ENCODE measurements at regions not wholly inside any gene's neighbourhood (a gene's known extent, or its start where the extent isn't known, plus 50 kb on each side); places are given as distances from the start of the nearest gene placed in this dataset.

DNA sequence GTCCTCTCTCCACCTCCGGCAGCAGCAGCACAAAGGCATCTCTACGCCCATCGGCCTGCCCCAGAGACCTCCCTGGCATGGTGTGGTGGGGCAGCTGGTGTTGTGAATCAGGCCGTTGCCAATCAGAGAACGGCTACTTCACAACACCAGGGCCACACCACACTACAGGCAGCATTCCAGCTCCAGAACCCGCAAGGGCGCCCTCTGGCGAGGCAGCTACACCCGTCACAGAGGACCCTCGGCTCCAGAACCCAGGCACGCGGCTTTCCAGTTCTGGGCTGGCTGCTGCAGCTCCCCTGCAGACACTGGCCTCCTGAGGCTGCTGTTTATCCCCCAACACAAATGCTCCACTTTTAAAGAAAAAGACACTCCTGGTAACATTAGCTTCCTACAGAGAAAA is 127.5 kb upstream of the TOPAZ1 start:
- H3K4me1 ChIP-seq (ENCODE audit: insufficient read depth, low read length) = no peaks in the 10 kb centered on the region
- H3K27me3 ChIP-seq (ENCODE audit: insufficient read depth, low read length) = no peaks in the 10 kb centered on the region
- H2AFZ ChIP-seq (ENCODE audit: low read depth, low read length) = no peak overlapping the region
- no peaks in the 10 kb centered on the region for H3K36me3 ChIP-seq (ENCODE audit: insufficient read depth, low read length)
- H3K4me3 ChIP-seq (ENCODE audit: low read length) = no peak overlapping the region
- H3K9me3 ChIP-seq (ENCODE audit: low read length) = no peaks in the 10 kb centered on the region

- Histone ChIP-seq H3K4me1 (ENCODE audit: insufficient read depth, low read length) (no peaks in the 10 kb centered on the region), H3K27me3 (ENCODE audit: insufficient read depth, low read length) (no peaks in the 10 kb centered on the region), H3K36me3 (ENCODE audit: insufficient read depth, low read length) (no peaks in the 10 kb centered on the region), H3K4me3 (ENCODE audit: low read length) (no peak overlapping the region), H2AFZ (ENCODE audit: low read depth, low read length) (no peak overlapping the region), H3K9me3 (ENCODE audit: low read length) (no peaks in the 10 kb centered on the region)
Measured at GRCh38 chr3:44117239-44117638, 124.4 kb upstream of the TOPAZ1 start.

- H3K9me3 ChIP-seq (ENCODE audit: low read length) = no peaks in the 10 kb centered on the region
- H3K4me1 ChIP-seq (ENCODE audit: insufficient read depth, low read length) = no peaks in the 10 kb centered on the region
- H3K27me3 ChIP-seq (ENCODE audit: insufficient read depth, low read length) = no peaks in the 10 kb centered on the region
- no peak overlapping the region for H3K4me3 ChIP-seq (ENCODE audit: low read length)
- H2AFZ ChIP-seq (ENCODE audit: low read depth, low read length) = no peak overlapping the region
- no peaks in the 10 kb centered on the region for H3K36me3 ChIP-seq (ENCODE audit: insufficient read depth, low read length)
Measured at GRCh38 chr3:44117736-44118135, 124.0 kb upstream of the TOPAZ1 start.

DNA sequence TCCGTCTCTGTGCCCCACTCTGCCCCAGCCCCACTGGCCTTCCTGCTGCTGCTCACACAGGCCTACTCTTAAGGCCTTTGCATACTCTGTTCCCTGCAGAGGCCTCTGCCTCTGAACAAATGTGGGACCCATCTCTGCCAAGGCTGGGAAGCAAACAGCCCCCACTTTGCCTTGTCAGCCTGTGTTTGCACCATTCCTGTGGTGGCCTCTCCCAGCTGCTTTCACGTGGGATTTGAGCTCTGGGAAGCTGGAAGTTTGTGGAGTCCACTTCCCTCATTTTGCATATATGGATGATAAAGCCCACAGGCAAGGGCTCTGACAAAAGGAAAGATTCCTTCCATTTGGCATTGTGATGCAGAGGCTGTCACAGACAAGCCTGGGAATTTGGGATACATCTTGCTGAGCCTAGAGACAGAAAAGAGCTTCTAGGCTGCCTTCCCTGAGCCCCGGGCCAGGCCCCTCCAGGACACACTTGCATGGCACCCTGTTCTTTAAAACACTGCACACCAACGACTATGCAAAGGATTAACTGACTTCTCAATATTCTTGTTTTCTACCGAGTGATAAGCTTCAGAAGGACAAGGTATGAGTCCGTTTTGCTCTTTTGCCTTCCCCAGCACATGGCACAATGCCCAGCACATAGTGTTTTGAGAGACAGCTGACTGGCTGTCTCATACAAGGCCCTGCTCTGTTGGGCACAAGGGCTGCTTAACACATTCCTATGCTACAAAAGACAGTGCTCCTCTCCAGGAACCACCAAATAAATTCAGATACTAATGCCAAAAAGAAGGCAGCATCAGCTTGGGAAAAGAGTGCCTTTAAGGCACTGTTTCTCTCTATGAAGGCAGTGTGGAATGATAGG is 120.7 kb upstream of the TOPAZ1 start:
- Histone ChIP-seq H3K4me1 (ENCODE audit: insufficient read depth, low read length) (no peaks in the 10 kb centered on the region), H3K9me3 (ENCODE audit: low read length) (no peaks in the 10 kb centered on the region), H3K36me3 (ENCODE audit: insufficient read depth, low read length) (no peaks in the 10 kb centered on the region), H3K27me3 (ENCODE audit: insufficient read depth, low read length) (no peaks in the 10 kb centered on the region), H3K4me3 (ENCODE audit: low read length) (no peak overlapping the region), H2AFZ (ENCODE audit: low read depth, low read length) (no peak overlapping the region)

- H3K4me1 ChIP-seq (ENCODE audit: insufficient read depth, low read length) = peaks cover 5% of the 10 kb centered on the region
- H3K27me3 ChIP-seq (ENCODE audit: insufficient read depth, low read length) = no peaks in the 10 kb centered on the region
- no peaks in the 10 kb centered on the region for H3K36me3 ChIP-seq (ENCODE audit: insufficient read depth, low read length)
- H3K9me3 ChIP-seq (ENCODE audit: low read length) = no peaks in the 10 kb centered on the region
- H3K4me3 ChIP-seq (ENCODE audit: low read length) = no peak overlapping the region
- H2AFZ ChIP-seq (ENCODE audit: low read depth, low read length) = no peak overlapping the region
Measured at GRCh38 chr3:44125246-44125645, 116.4 kb upstream of the TOPAZ1 start.

- Histone ChIP-seq H2AFZ (ENCODE audit: low read depth, low read length) (no peak overlapping the region), H3K36me3 (ENCODE audit: insufficient read depth, low read length) (no peaks in the 10 kb centered on the region), H3K27me3 (ENCODE audit: insufficient read depth, low read length) (no peaks in the 10 kb centered on the region), H3K4me3 (ENCODE audit: low read length) (no peak overlapping the region), H3K9me3 (ENCODE audit: low read length) (no peaks in the 10 kb centered on the region), H3K4me1 (ENCODE audit: insufficient read depth, low read length) (peaks cover 5% of the 10 kb centered on the region)
Measured at GRCh38 chr3:44125882-44126281, 115.8 kb upstream of the TOPAZ1 start.

GRCh38 chr3:44128057-44128775 is 113.5 kb upstream of the TOPAZ1 start:
- Histone ChIP-seq H3K4me1 (ENCODE audit: insufficient read depth, low read length) (peaks cover 5% of the 10 kb centered on the region), H3K27me3 (ENCODE audit: insufficient read depth, low read length) (no peaks in the 10 kb centered on the region), H3K9me3 (ENCODE audit: low read length) (no peaks in the 10 kb centered on the region), H3K36me3 (ENCODE audit: insufficient read depth, low read length) (no peaks in the 10 kb centered on the region), H2AFZ (ENCODE audit: low read depth, low read length) (no peak overlapping the region), H3K4me3 (ENCODE audit: low read length) (no peak overlapping the region)

GRCh38 chr3:44130249-44130648 is 111.4 kb upstream of the TOPAZ1 start:
- Histone ChIP-seq H3K9me3 (ENCODE audit: low read length) (no peaks in the 10 kb centered on the region), H3K4me1 (ENCODE audit: insufficient read depth, low read length) (peaks cover 5% of the 10 kb centered on the region), H3K4me3 (ENCODE audit: low read length) (no peak overlapping the region), H2AFZ (ENCODE audit: low read depth, low read length) (no peak overlapping the region), H3K36me3 (ENCODE audit: insufficient read depth, low read length) (no peaks in the 10 kb centered on the region), H3K27me3 (ENCODE audit: insufficient read depth, low read length) (no peaks in the 10 kb centered on the region)

- H3K9me3 ChIP-seq (ENCODE audit: low read length) = no peaks in the 10 kb centered on the region
- no peak overlapping the region for H3K4me3 ChIP-seq (ENCODE audit: low read length)
- no peaks in the 10 kb centered on the region for H3K27me3 ChIP-seq (ENCODE audit: insufficient read depth, low read length)
- H3K36me3 ChIP-seq (ENCODE audit: insufficient read depth, low read length) = no peaks in the 10 kb centered on the region
- no peak overlapping the region for H2AFZ ChIP-seq (ENCODE audit: low read depth, low read length)
- H3K4me1 ChIP-seq (ENCODE audit: insufficient read depth, low read length) = peaks cover 5% of the 10 kb centered on the region
Measured at GRCh38 chr3:44132061-44132460, 109.6 kb upstream of the TOPAZ1 start.

DNA sequence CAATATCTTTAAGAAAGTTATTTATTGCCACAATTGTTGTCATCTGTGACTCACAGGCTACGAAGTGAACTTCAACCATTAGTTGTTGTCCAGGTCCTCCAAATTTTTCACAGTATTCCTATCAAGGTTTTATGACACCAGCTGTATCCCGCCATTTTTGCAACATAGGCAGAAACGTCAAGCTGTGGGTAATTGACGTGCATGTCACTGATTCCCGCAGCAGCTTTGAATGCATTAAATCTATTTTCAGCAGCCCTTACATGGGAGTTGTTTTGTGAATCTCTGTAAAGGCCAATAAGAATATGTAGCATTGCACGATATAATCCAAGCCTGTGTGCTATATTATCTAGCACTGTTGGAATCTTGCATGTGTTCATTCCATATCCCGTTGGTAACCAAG is 109.1 kb upstream of the TOPAZ1 start:
- Histone ChIP-seq H3K36me3 (ENCODE audit: insufficient read depth, low read length) (no peaks in the 10 kb centered on the region), H3K4me1 (ENCODE audit: insufficient read depth, low read length) (peaks cover 5% of the 10 kb centered on the region), H2AFZ (ENCODE audit: low read depth, low read length) (no peak overlapping the region), H3K4me3 (ENCODE audit: low read length) (no peak overlapping the region), H3K27me3 (ENCODE audit: insufficient read depth, low read length) (no peaks in the 10 kb centered on the region), H3K9me3 (ENCODE audit: low read length) (no peaks in the 10 kb centered on the region)

- H2AFZ ChIP-seq (ENCODE audit: low read depth, low read length) = no peak overlapping the region
- H3K36me3 ChIP-seq (ENCODE audit: insufficient read depth, low read length) = no peaks in the 10 kb centered on the region
- no peaks in the 10 kb centered on the region for H3K27me3 ChIP-seq (ENCODE audit: insufficient read depth, low read length)
- H3K9me3 ChIP-seq (ENCODE audit: low read length) = no peaks in the 10 kb centered on the region
- H3K4me3 ChIP-seq (ENCODE audit: low read length) = no peak overlapping the region
- H3K4me1 ChIP-seq (ENCODE audit: insufficient read depth, low read length) = no peaks in the 10 kb centered on the region
Measured at GRCh38 chr3:44136421-44136820, 105.3 kb upstream of the TOPAZ1 start.

DNA sequence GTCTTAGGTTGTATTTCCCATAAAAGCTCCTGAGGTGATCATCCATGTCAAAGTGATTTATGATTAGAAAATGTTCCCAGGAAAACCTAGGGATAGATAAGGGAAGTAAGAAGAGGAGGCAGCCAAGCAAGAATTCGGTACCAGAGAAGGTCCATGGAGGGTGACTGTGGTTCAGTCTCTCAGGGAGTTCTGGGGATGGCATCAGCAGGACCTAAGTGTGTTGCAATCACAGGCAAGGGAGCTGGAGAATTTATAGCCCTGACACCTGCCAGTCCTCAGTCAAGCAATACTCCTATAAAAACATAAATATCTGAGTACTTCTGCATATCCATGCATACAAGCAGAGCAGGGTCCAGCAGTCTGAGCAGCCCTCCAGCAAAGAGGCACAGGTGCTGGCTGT is 95.6 kb upstream of the TOPAZ1 start:
- no peaks in the 10 kb centered on the region for H3K9me3 ChIP-seq (ENCODE audit: low read length)
- H3K4me1 ChIP-seq (ENCODE audit: insufficient read depth, low read length) = no peaks in the 10 kb centered on the region
- H3K36me3 ChIP-seq (ENCODE audit: insufficient read depth, low read length) = no peaks in the 10 kb centered on the region

DNA sequence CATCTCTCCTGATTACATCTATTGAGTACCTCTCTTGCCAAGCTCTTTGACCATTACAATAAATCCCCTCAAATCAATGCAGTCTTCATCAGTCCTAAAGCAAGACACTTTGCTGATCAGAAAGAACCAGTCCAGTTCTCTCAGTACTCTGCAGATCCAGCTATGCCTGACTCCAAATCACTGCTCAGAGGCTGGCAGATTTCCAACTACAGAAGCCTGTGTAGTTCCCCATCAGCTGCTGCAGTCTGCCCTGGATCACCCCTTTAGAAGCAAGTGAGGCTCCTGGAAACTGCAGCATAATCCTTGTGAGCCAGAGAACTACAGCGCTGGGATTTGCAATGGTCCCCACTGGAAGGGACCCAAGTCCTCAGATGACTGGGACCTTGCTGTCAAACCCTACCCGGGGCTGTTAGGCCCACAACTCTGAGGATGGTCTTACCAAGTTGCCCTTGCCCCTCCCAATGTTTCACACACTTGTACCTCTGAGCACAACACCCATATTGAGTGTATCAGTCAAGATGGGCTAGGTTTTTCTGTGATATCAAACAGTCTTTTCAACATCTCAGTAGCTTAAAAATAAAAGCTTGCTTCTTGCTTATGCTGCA is 81.9 kb upstream of the TOPAZ1 start:
- Histone ChIP-seq H3K9me3 (ENCODE audit: low read length) (no peaks in the 10 kb centered on the region), H3K4me3 (ENCODE audit: low read length) (no peak overlapping the region), H3K27me3 (ENCODE audit: insufficient read depth, low read length) (no peaks in the 10 kb centered on the region), H3K36me3 (ENCODE audit: insufficient read depth, low read length) (no peaks in the 10 kb centered on the region), H3K4me1 (ENCODE audit: insufficient read depth, low read length) (no peaks in the 10 kb centered on the region), H2AFZ (ENCODE audit: low read depth, low read length) (no peak overlapping the region)

More for the DNA sequence above, 95.6 kb upstream of the TOPAZ1 start:
- no peak overlapping the region for H2AFZ ChIP-seq (ENCODE audit: low read depth, low read length)
- H3K27me3 ChIP-seq (ENCODE audit: insufficient read depth, low read length) = no peaks in the 10 kb centered on the region
- H3K4me3 ChIP-seq (ENCODE audit: low read length) = no peak overlapping the region

Measured in neuron (in vitro differentiated cells).